GM19025 (cell line): ENCODE measurements at regions not wholly inside any gene's neighbourhood (a gene's known extent, or its start where the extent isn't known, plus 50 kb on each side); places are given as distances from the start of the nearest gene placed in this dataset.

Experiments
- ATAC-seq: cut with Tn5 transposase; IDR thresholded peaks from one replicate; pipeline ENCODE4 v1.9.1; 2021; ENCODE audit warnings: mild to moderate bottlenecking, low read depth, moderate library complexity; ENCODE audit not compliant: unreplicated experiment

DNA sequence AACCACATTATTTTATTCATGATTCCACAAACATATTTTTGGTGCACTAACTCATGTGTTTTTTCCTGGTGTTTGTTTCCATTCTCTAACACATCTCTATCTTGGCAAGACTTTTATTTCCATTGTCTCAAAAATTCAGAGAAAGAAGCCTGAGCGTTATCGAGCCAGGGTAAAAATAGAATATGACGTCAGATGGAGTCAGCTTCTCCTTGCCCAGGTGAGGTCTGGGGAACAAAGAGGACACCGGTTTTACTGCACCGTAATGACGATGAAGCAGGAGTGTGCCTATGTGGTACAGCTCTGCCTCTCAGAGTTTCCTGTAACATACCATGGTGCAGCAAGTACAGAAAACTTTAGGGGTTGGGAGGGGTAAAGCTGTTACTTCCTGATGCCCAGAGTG, 661.6 kb downstream of the PLCL1 start:
- ATAC-seq: no peak

GRCh38 chr2:198456418-198456817, 652.0 kb downstream of the PLCL1 start:
- no peak for ATAC-seq

- no peak for ATAC-seq
These were observed 649.5 kb downstream of the PLCL1 start for GRCh38 chr2:198453866-198454265.

DNA sequence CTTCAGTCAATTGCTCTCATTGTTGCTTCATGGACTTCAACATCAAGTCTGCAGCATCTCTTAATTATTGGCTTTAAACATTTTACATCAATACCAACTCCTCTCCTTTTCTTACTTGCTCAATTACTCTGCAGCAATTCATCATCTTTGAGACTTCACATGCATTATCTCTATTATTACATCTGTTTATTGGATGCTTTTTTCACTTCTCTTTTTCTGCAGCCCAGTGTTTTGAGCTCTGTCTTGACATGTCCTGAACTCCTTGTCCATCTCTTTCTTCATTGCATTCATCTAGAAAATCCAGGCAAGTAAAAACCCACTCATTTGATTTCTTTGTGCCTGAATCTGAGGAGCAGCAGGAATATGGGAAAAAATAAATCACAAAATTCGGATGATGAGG, 647.9 kb downstream of the PLCL1 start:
- ATAC-seq: no peak

DNA sequence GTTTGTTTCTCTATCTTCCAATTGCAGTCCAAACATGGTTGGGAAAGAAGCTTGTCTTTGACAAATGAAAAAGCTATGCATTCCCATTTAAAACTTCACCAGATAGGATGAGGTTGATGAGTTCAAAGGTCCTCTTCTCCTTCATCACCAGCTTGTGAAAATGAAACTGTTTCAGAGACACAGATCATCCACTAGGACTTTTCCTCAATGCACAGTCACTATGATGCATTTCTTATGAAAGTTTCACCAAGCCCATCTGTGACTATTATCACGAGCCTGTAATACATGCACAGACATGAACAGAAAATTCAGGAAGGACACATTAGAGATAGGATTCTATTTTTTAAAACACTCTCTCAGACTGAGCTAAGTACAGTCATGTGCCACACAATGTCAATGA, 644.4 kb downstream of the PLCL1 start:
- no peak for ATAC-seq

DNA sequence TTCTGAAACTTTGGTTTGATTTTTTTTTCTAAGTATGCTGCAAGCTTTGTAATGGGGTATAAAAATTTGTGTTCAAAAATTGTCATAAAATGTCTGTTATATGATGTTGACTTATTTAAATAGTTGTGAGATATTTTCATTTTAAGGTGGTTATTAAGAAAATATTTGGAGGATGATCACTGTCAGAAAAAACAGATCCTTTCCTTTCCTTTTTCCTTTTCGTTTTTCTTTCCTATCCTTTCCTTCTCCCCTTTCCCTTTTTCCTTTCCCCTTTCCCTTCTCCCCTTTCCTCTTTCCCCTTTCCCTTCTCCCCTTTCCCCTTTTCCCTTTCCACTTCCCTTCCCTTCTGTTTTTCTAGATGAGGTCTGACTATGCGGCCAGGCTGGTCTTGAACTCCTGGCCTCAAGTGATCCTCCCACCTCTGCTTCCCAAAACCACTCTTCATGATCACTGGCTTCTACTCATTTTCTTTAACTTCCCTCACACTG, 640.5 kb downstream of the PLCL1 start:
- ATAC-seq: no peak

GRCh38 chr2:198441901-198442300, 637.5 kb downstream of the PLCL1 start:
- ATAC-seq: no peak

- no peak for ATAC-seq
These were observed 636.9 kb downstream of the PLCL1 start for GRCh38 chr2:198441246-198441645.

DNA sequence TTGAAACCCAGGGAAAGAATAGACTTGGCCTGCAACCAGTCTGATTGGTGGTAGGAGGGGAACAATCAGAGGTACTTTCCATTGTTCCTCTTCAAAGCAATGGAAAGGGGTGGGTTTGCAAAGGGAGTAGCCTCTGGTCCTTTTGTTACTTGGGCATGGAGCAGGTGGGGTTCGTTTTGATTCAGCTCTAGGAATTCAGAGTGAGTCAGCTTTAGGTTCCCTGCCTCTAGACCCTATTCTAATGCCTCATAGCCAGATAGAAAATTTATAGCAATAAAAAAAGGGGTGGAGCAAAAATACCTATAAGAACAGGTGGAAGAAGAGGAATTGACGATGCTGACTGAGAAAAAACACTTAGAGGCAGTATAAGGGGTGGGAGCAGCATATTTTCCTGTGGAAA, 636.4 kb downstream of the PLCL1 start:
- ATAC-seq: no peak

GRCh38 chr2:198438331-198438730, 633.9 kb downstream of the PLCL1 start:
- no peak for ATAC-seq

- ATAC-seq: no peak
These were observed 619.7 kb downstream of the PLCL1 start for GRCh38 chr2:198424112-198424511.

DNA sequence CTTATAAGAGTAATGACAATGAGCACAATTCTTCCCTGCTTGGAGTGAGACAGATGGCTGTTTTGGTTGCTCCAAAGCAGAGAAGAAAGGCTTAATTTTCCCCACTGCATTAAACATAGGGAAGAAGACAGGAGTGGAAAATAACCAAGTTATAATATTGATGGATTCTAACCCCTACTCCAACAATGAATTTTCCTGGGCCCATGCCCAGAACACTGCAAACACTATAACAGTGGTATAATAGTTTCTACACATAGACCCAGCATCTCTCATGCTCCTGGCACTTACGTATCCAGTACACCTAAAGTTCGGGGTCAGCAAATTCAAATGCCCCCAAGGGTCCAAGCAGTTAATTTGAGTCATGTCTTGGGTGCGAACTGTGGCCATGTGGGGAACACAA, 613.4 kb downstream of the PLCL1 start:
- no peak for ATAC-seq

- no peak for ATAC-seq
These were observed 610.6 kb downstream of the PLCL1 start for GRCh38 chr2:198414976-198415375.

GRCh38 chr2:198411936-198412335, 607.5 kb downstream of the PLCL1 start:
- no peak for ATAC-seq

DNA sequence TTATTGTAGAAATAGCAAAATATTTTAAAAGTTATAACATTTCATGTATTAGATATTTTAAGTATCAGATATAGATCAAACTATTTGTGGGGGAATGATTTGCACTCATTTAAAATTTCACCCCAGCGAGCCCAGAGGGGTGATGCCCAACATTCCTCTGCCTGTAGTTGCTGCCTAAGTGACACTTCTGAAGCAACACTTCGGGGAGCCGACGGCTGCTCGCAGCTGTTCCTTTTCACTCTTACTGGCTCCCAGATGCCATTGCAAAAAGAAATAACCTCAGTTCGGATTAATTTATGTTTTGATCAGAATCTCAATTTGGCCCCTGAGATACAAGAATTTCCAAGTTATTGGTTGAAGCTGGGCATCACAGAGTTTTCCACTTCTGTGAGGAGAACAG, 603.8 kb downstream of the PLCL1 start:
- ATAC-seq: no peak

DNA sequence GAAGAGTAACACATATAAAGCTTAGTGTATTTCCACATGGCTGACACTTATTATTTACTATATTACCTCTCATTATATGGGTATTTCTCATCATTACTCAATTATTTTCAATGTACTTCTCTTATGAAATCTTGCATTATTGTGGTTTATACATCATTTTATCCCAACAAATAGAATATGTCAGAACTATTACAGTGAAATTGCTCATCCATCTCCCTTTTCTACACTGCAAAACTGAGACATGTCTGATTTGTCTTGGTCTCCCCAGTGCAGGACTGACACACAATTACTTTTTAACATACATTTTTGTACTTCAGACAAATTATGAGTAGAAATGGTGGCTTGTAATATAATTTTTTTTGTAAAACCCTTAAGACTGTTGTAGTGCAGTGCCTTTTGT, 600.9 kb downstream of the PLCL1 start:
- ATAC-seq: no peak

- no peak for ATAC-seq
These were observed 597.3 kb downstream of the PLCL1 start for GRCh38 chr2:198401644-198402043.

DNA sequence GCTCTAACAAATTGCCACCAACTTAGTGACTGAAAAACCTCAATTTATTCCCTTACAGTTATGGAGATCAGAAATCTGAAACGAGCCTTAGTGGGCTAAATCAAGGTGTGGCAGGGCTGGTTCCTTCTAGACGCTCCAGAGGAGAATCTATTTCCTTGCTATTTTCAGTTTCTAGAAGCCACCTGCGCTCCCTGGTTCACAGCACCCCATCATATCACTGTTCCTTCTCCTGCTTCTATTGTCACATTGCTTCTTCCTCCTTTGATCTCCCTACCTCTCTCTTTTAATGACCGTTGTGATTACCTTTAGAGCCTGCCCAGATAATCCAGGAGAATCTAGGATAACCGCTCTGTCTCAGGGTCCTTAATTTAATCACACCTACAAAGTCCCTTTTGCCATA, 596.6 kb downstream of the PLCL1 start:
- ATAC-seq: no peak

DNA sequence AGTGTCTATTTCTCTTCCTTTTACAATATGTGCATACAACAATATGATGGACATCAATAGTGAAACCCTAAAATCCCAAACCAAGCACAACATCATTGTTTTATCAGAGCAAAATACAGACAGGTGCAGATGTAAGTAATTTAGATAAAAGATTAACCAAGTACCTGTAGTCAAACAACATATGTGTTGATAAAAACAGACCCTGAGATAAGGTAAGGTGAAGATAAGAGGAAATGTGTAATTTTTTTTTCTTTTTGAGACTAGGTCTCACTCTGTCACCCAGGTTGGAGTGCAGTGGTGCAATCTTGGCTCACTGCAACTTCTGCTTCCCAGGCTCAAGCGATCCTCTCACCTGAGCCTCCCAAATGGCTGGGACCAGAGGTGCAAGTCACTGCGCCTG, 589.8 kb downstream of the PLCL1 start:
- ATAC-seq: no peak

DNA sequence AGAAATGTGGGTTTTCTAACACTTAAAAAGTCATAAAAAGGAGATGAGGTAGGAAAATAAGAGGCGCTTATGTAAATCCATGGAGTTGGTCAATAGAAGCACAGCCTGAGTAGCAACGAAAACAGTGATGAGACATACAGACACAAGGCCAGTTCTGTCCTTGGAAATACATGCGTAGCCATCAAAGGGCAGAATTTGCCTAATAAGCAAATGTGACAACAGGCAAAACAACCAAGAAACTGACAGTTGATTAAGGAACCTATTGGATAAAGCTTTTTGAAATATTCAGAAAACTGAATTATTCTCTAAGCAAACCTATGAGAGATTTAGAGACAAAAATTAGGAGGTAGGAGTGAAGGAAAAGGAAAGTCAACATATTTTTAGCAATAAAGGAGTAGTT, 586.3 kb downstream of the PLCL1 start:
- no peak for ATAC-seq

DNA sequence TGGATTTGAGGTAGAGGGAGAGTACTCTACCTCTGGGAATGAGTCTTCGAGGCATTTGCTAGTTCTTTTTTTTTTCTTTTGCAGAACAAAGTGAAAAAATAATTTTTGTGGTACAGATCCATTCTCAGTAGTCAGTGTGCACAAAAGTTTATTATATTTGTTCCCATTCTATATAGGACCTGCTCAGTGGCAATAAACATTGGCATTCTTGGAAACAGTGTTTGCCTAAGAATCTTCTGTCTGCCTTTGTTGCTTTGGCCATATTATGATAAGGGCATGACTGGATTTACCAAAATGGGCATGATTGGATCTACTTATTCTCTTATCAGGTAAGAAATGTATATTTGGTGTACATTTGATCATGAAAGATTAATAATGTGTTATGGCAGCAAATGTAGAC, 583.3 kb downstream of the PLCL1 start:
- no peak for ATAC-seq

DNA sequence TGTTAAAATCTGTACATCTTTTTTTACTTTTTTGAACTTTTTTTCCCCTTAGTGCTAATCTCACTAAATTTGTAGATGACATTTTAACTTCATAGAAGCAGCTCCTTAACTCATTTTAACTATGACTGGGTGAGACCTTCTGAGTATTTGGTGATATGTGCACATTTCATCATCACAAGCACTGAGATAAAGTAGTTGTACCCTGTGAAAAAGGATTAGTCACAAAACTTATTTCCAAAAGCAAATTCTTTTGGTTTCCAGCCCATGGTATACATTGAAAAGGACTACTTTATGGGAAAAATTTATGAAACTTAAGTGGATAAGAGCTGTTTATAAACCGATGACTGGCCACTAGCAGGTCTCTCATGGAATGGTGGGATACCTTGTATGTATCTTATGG, 581.5 kb downstream of the PLCL1 start:
- ATAC-seq: no peak

DNA sequence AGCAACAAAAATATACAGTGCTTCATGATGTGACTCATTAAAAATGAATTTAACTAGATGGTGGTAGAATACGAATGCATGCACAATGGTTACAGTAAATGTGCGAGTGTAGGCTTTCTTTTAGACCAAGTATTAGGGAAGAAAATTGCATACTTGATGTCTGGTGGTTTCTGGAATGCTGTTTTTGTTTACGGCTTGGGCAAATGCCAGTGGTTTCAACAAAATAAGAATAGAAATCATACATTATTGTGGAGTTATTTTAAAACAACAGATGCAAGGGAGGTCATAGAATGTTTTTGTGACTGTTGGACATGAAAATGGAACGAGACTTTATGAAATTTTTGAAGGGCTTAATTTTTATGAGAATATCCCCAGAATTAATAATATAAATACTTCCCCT, 580.9 kb downstream of the PLCL1 start:
- ATAC-seq: no peak
